PC-9 (cell line): ENCODE measurements at regions not wholly inside any gene's neighbourhood (a gene's known extent, or its start where the extent isn't known, plus 50 kb on each side); places are given as distances from the start of the nearest gene placed in this dataset.

Source experiments
- CTCF ChIP-seq: fragments of 200-600 bp; sonication (generic); conservative IDR thresholded peaks from 2 replicates; pipeline ENCODE4 v1.6.1; 2017; ENCODE audit warnings: mixed run types, antibody characterized with exemption, mild to moderate bottlenecking, moderate library complexity
- EZH2 ChIP-seq: fragments of 200-600 bp; sonication (generic); IDR thresholded peaks from 2 replicates; pipeline ENCODE4 v1.8.0; 2017; ENCODE audit warnings: antibody characterized with exemption, low read depth

DNA sequence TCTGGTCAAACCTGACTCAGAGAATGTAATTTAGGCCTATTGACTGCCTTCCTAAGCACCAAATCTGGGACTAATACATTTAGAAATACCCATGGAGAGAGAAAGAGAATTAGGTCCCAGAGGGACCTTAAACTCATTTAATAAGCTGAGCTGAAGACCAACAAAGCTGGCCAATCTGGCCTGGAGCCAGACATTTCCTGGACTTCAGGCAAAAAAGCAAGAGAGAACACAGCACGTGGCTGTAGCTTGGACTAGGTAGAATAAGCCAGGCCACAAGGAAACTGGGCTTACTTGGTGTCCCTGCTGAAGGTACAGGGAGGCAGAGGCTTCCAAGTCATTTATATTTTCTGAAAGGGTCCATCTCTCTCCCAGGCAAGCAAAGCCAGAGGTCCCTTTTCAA lies 88.1 kb downstream of the RTP4 start:
- TF ChIP-seq CTCF (no peak), EZH2 (no peak)
